GM18520 (cell line): ENCODE measurements at regions not wholly inside any gene's neighbourhood (a gene's known extent, or its start where the extent isn't known, plus 50 kb on each side); places are given as distances from the start of the nearest gene placed in this dataset.

ENCODE experiments used
- ATAC-seq: cut with Tn5 transposase; IDR thresholded peaks from one replicate; pipeline ENCODE4 v1.9.1; 2021; ENCODE audit not compliant: unreplicated experiment

DNA sequence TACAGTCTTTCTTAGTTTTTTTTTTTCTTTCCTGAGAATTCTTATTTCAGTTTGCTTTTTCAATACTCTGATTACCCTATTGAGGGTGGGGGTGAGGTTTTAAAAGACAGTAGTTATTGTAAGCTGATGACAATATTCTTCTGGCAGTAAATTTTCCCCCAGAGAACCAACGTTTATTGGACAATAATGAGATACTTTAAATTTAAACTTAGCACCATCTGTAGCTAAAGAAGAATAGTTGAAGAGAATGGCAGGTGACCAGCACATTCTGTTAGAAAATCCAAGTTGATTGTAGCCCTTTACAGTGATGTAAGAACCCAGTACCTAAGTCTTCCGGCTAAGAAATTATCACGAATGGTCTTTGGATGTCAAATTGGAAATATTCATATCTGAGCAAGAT lies 364.6 kb upstream of the LYPLAL1 start:
- no peak for ATAC-seq

DNA sequence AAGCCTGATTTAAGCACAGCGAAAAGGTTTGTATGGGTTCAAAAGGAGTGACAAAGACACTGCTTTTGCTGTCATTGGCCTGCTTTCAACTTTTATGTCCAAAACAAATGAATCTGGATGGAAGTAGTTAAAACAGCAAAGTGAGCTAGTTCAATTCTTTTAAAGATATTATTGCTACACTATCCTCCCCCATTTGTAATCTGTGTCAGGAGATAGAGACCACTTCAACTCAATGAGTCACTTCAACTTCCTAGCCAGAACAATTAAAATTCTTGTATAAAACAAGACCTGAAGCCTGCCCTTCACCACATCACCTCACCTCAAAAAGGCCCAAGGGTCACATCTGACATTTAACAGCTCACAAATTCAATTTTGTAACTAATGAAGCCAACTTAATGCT lies 364.1 kb upstream of the LYPLAL1 start:
- no peak for ATAC-seq

- ATAC-seq, result no peak
Measured at GRCh38 chr1:218810306-218810705, 363.4 kb upstream of the LYPLAL1 start.

GRCh38 chr1:218811497-218811896 lies 362.2 kb upstream of the LYPLAL1 start:
- no peak for ATAC-seq

DNA sequence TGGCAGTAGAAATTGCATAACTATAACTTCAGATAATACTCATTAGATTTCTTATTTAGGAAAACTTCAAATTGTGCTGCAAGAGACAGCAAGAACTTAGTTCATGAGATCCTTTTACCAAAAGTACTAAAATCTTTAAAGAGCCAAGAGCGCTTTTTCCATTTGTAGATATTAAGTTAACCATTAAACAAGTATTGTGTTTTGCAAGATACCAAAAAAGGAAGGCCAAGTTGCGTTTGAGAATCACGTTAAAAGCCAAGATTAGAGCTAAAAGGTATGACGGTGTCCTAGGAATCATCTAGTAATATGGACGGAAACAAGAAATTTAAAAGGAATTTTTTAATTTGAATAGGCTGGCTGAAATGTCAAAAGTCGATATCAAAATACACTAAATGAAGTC lies 361.3 kb upstream of the LYPLAL1 start:
- ATAC-seq, result no peak

DNA sequence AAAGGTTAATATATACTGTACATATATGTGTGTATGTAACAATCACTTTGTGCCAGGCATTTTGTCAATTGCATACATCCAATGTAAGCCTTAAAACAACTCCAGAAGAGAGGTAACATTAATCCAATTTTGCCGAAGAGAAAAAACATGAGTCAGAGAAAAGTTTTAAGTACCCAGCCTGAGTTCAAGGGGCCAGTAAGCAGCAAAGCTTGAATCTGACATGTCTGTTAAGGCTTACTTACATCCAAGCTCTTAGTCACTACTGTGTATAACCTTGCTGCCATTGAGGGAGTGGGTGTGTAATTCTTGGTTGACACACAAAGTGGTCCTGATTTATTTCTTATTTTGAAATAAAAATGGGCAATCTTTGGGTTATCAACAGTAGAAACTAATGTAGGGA lies 360.4 kb upstream of the LYPLAL1 start:
- ATAC-seq, result no peak

GRCh38 chr1:218815076-218815475 lies 358.6 kb upstream of the LYPLAL1 start:
- ATAC-seq, result no peak

DNA sequence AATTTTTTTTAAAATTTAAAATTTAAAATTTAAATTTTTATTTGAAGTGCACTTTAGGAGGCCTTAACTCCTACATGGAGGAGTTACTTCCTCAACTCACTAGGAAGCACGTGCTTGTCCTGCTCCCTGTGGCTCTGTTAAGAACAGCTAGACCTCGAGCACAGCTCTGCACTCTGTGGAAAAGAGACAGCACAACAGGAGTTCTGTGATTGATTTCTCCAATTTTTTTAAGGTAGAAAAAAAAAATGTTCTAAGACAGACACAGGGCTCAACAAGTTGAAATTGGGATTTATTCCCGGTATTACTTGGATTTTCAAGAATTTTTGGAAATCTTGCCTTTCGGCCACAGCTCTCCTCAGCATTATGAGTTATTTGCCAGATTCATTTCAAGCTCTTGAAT lies 356.6 kb upstream of the LYPLAL1 start:
- ATAC-seq, result no peak

DNA sequence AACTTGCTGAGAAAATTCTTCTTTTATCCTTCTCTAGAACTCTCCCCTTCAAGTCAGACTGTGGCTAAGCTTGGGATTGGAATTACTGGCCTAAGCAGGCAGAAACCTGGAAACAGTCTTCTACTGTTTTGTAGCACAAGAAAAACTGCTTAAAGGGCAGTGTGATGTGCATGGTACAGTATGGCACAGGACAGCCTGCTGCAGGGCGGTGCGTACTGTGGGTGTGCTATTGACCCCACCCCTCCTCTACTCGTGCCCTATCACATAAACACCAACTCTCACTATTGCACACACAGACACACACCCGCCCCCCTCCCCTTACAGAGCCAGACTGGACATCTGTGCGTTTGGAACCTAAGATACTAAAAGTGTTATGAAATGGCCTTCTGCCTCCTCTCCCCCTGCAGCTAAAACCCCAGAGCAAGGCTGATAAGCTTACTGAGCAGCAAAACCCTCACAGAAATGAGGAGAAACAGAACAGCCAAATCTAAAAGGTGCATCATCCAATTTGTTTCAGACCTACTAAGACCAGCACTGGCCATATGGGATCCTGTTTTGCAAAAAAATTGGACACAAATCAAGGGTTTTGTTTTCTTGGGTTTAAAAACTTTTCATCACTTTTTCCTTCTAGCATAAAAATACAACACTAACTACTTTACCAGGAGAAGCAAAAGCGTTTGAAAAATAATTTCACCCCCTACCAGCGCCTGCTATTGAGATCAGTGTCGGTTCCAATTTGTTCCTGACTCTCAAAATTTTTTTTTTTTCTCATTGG lies 355.8 kb upstream of the LYPLAL1 start:
- no peak for ATAC-seq

GRCh38 chr1:218823291-218823900 lies 350.3 kb upstream of the LYPLAL1 start:
- ATAC-seq, result no peak

- ATAC-seq, result no peak
Measured at GRCh38 chr1:218827486-218827885, 346.2 kb upstream of the LYPLAL1 start.

GRCh38 chr1:218828125-218828650 lies 345.5 kb upstream of the LYPLAL1 start:
- no peak for ATAC-seq

GRCh38 chr1:218829097-218829496 lies 344.6 kb upstream of the LYPLAL1 start:
- no peak for ATAC-seq

- ATAC-seq, result no peak
Measured at GRCh38 chr1:218835609-218836008, 338.1 kb upstream of the LYPLAL1 start.

GRCh38 chr1:218836264-218836663 lies 337.4 kb upstream of the LYPLAL1 start:
- no peak for ATAC-seq

GRCh38 chr1:218837051-218837450 lies 336.6 kb upstream of the LYPLAL1 start:
- ATAC-seq, result no peak

DNA sequence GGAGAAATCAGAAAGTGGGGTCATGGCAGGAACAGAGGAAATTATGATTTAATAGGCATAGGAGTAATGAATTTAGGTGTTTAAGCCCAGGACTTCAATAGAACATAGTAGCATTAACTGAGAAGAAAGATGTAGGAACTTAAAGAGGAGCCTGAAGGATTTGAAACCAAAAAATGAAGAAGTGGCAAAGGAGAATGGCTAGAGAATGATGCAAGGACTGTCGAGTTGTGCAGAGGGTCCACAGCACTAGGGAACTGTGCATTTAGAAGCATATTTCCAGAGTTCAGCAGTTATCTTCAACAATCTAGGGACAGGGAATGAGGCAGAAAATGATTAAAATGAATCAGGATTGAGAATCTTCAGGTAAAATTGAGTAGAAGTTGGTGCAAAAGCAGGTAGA lies 328.1 kb upstream of the LYPLAL1 start:
- no peak for ATAC-seq

GRCh38 chr1:218846181-218846580 lies 327.5 kb upstream of the LYPLAL1 start:
- no peak for ATAC-seq

DNA sequence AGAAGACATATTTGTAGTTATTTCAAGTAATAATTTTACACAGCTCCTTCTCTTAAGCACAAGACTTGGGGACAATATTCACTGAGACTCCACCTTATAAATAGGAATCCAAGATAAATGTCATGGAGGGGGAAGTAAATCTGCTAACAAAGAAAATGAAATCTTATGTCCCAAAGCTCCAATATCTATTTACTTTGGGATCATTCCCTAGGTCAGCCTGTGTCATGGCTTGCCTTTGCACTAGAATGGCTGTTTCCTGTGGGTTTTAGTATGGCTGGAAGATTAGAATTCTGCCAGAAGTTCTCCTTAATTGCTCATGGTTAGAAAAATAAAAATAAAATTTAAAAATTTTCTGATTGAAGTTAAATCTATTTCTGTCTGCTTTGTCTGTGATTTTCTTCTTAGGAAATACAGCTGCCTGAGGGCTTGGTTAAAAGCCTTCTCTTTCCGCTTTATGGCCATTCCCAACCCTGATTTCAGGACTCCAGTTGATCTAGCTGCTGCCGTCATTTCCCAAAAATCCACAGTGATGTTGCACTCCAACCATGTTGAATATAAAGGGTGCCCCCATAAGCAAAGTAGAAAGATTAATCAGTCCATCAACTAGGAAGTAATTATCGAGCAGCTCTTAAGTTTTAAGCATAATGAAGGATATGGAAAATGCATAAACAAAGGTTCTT lies 326.4 kb upstream of the LYPLAL1 start:
- ATAC-seq, result no peak

GRCh38 chr1:218848009-218848408 lies 325.7 kb upstream of the LYPLAL1 start:
- no peak for ATAC-seq

GRCh38 chr1:218850367-218850766 lies 323.3 kb upstream of the LYPLAL1 start:
- no peak for ATAC-seq

- ATAC-seq, result no peak
Measured at GRCh38 chr1:218851586-218851985, 322.1 kb upstream of the LYPLAL1 start.
